ENCODE measurements at regions not wholly inside any gene's neighbourhood (a gene's known extent, or its start where the extent isn't known, plus 50 kb on each side); places are given as distances from the start of the nearest gene placed in this dataset.
"Not testable (repeated sequence)": the region's sequence is repeated elsewhere in the genome, so short reads cannot be mapped to it uniquely, and the experiment has no call there.

- intact Hi-C loops (cut with micrococcal nuclease): no loop called here
These were observed 333.7 kb upstream of the KLF3 start for GRCh38 chr4:38330321-38330720.

- intact Hi-C loops (cut with micrococcal nuclease): no loop called here
These were observed 333.1 kb upstream of the KLF3 start for GRCh38 chr4:38330936-38331335.

- intact Hi-C loops (cut with micrococcal nuclease): no loop called here
These were observed 331.3 kb upstream of the KLF3 start for GRCh38 chr4:38332699-38333098.

GRCh38 chr4:38333219-38333618 is 330.8 kb upstream of the KLF3 start:
- intact Hi-C loops (cut with micrococcal nuclease): no loop called here

GRCh38 chr4:38334791-38335190 is 329.2 kb upstream of the KLF3 start:
- intact Hi-C loops (cut with micrococcal nuclease): no loop called here

GRCh38 chr4:38338939-38339338 is 325.1 kb upstream of the KLF3 start:
- intact Hi-C loops (cut with micrococcal nuclease): not testable (repeated sequence)

GRCh38 chr4:38343608-38344007 is 320.4 kb upstream of the KLF3 start:
- intact Hi-C loops (cut with micrococcal nuclease): no loop called here

- intact Hi-C loops (cut with micrococcal nuclease): no loop called here
These were observed 319.1 kb upstream of the KLF3 start for GRCh38 chr4:38344929-38345328.

GRCh38 chr4:38347251-38347650 is 316.7 kb upstream of the KLF3 start:
- intact Hi-C loops (cut with micrococcal nuclease): no loop called here

GRCh38 chr4:38354421-38354820 is 309.6 kb upstream of the KLF3 start:
- intact Hi-C loops (cut with micrococcal nuclease): no loop called here

GRCh38 chr4:38354872-38355271 is 309.1 kb upstream of the KLF3 start:
- intact Hi-C loops (cut with micrococcal nuclease): no loop called here

GRCh38 chr4:38356686-38357085 is 307.3 kb upstream of the KLF3 start:
- intact Hi-C loops (cut with micrococcal nuclease): no loop called here

- intact Hi-C loops (cut with micrococcal nuclease): no loop called here
These were observed 306.5 kb upstream of the KLF3 start for GRCh38 chr4:38357546-38357945.

GRCh38 chr4:38359113-38359512 is 304.9 kb upstream of the KLF3 start:
- intact Hi-C loops (cut with micrococcal nuclease): no loop called here

- intact Hi-C loops (cut with micrococcal nuclease): no loop called here
These were observed 303.8 kb upstream of the KLF3 start for GRCh38 chr4:38360201-38360600.

- intact Hi-C loops (cut with micrococcal nuclease): no loop called here
These were observed 299.5 kb upstream of the KLF3 start for GRCh38 chr4:38364383-38364963.

GRCh38 chr4:38365261-38365660 is 298.7 kb upstream of the KLF3 start:
- intact Hi-C loops (cut with micrococcal nuclease): no loop called here

GRCh38 chr4:38365748-38366310 is 298.2 kb upstream of the KLF3 start:
- intact Hi-C loops (cut with micrococcal nuclease): no loop called here

GRCh38 chr4:38366456-38366855 is 297.5 kb upstream of the KLF3 start:
- intact Hi-C loops (cut with micrococcal nuclease): no loop called here

- intact Hi-C loops (cut with micrococcal nuclease): no loop called here
These were observed 297.0 kb upstream of the KLF3 start for GRCh38 chr4:38366997-38367396.

GRCh38 chr4:38367642-38368174 is 296.3 kb upstream of the KLF3 start:
- intact Hi-C loops (cut with micrococcal nuclease): no loop called here

- intact Hi-C loops (cut with micrococcal nuclease): no loop called here
These were observed 295.4 kb upstream of the KLF3 start for GRCh38 chr4:38368613-38369012.

- intact Hi-C loops (cut with micrococcal nuclease): no loop called here
These were observed 292.6 kb upstream of the KLF3 start for GRCh38 chr4:38371391-38371851.

Measured in T-helper 2 cell treated with Interferon-gamma antibody and Interleukin-4, amounts not matched to agents 100 ng/mL and 5 ng/mL, for 36 hours (primary cell).